Rectal smooth muscle tissue (tissue), 1 donor: ENCODE measurements at regions not wholly inside any gene's neighbourhood (a gene's known extent, or its start where the extent isn't known, plus 50 kb on each side); places are given as distances from the start of the nearest gene placed in this dataset.
A peak's percentile ranks its signal among the peaks of the same experiment; 100 is the strongest.

Experiments used
- H3K27ac ChIP-seq: one replicate; pipeline ENCODE4 v1.7.0; 2013; ENCODE audit warnings: low read depth, low read length, inconsistent platforms
- H3K27me3 ChIP-seq: one replicate; pipeline ENCODE4 v1.7.0; 2013; ENCODE audit warnings: low read length; ENCODE audit not compliant: control insufficient read depth, insufficient read depth
- H3K36me3 ChIP-seq: one replicate; pipeline ENCODE4 v1.7.0; 2013; ENCODE audit warnings: low read length; ENCODE audit not compliant: control insufficient read depth, insufficient read depth
- H3K4me1 ChIP-seq: one replicate; pipeline ENCODE4 v1.7.0; 2013; ENCODE audit warnings: low read length; ENCODE audit not compliant: control insufficient read depth, insufficient read depth
- H3K4me3 ChIP-seq: one replicate; pipeline ENCODE4 v1.7.0; 2013; ENCODE audit warnings: low read length
- H3K9ac ChIP-seq: one replicate; pipeline ENCODE4 v1.7.0; 2013; ENCODE audit warnings: low read length

GRCh38 chr10:30125496-30125895 is 66.1 kb upstream of the JCAD start:
- H3K9ac ChIP-seq = no peak overlapping the region
- no peaks in the 10 kb centered on the region for H3K36me3 ChIP-seq
- H3K4me1 ChIP-seq = no peaks in the 10 kb centered on the region
- no peak overlapping the region for H3K27ac ChIP-seq
- H3K4me3 ChIP-seq = no peak overlapping the region
- no peaks in the 10 kb centered on the region for H3K27me3 ChIP-seq

GRCh38 chr10:30124704-30125103 is 65.3 kb upstream of the JCAD start:
- Histone ChIP-seq H3K4me3 (no peak overlapping the region), H3K27me3 (no peaks in the 10 kb centered on the region), H3K9ac (no peak overlapping the region), H3K27ac (no peak overlapping the region), H3K4me1 (no peaks in the 10 kb centered on the region), H3K36me3 (no peaks in the 10 kb centered on the region)

- peaks cover 1% of the 10 kb centered on the region for H3K4me1 ChIP-seq
- H3K27me3 ChIP-seq = no peaks in the 10 kb centered on the region
- no peak overlapping the region for H3K4me3 ChIP-seq
- no peak overlapping the region for H3K9ac ChIP-seq
- no peaks in the 10 kb centered on the region for H3K36me3 ChIP-seq
- no peak overlapping the region for H3K27ac ChIP-seq
These were observed 62.0 kb upstream of the JCAD start for GRCh38 chr10:30121401-30121800.

GRCh38 chr10:30118590-30118989 is 59.2 kb upstream of the JCAD start:
- H3K36me3 ChIP-seq = no peaks in the 10 kb centered on the region
- no peak overlapping the region for H3K27ac ChIP-seq
- no peak overlapping the region for H3K9ac ChIP-seq
- H3K27me3 ChIP-seq = no peaks in the 10 kb centered on the region
- H3K4me1 ChIP-seq = peaks cover 18% of the 10 kb centered on the region
- no peak overlapping the region for H3K4me3 ChIP-seq

GRCh38 chr10:30117812-30118501 is 58.6 kb upstream of the JCAD start:
- Histone ChIP-seq H3K9ac (no peak overlapping the region), H3K4me3 (no peak overlapping the region), H3K27me3 (no peaks in the 10 kb centered on the region), H3K27ac (no peak overlapping the region), H3K4me1 (peaks cover 18% of the 10 kb centered on the region), H3K36me3 (no peaks in the 10 kb centered on the region)

GRCh38 chr10:30116041-30116491 is 56.7 kb upstream of the JCAD start:
- Histone ChIP-seq H3K9ac (no peak overlapping the region), H3K27me3 (no peaks in the 10 kb centered on the region), H3K4me1 (peaks cover 18% of the 10 kb centered on the region), H3K36me3 (no peaks in the 10 kb centered on the region), H3K27ac (peak overlapping the region; percentile 85), H3K4me3 (peak overlapping the region; percentile 10)

GRCh38 chr10:30115626-30115940 is 56.2 kb upstream of the JCAD start:
- no peak overlapping the region for H3K9ac ChIP-seq
- H3K36me3 ChIP-seq = no peaks in the 10 kb centered on the region
- peak overlapping the region; percentile 10 for H3K4me3 ChIP-seq
- peaks cover 18% of the 10 kb centered on the region for H3K4me1 ChIP-seq
- H3K27me3 ChIP-seq = no peaks in the 10 kb centered on the region
- H3K27ac ChIP-seq = peak overlapping the region; percentile 85

- H3K36me3 ChIP-seq = no peaks in the 10 kb centered on the region
- peak overlapping the region; percentile 85 for H3K27ac ChIP-seq
- H3K4me1 ChIP-seq = peaks cover 18% of the 10 kb centered on the region
- H3K27me3 ChIP-seq = no peaks in the 10 kb centered on the region
- no peak overlapping the region for H3K9ac ChIP-seq
- H3K4me3 ChIP-seq = peak overlapping the region; percentile 22
These were observed 55.7 kb upstream of the JCAD start for GRCh38 chr10:30114881-30115625.

GRCh38 chr10:30114401-30114800 is 55.0 kb upstream of the JCAD start:
- Histone ChIP-seq H3K27ac (no peak overlapping the region), H3K4me3 (no peak overlapping the region), H3K9ac (no peak overlapping the region), H3K4me1 (peaks cover 18% of the 10 kb centered on the region), H3K27me3 (no peaks in the 10 kb centered on the region), H3K36me3 (no peaks in the 10 kb centered on the region)

GRCh38 chr10:30111340-30112022 is 52.1 kb upstream of the JCAD start:
- Histone ChIP-seq H3K36me3 (no peaks in the 10 kb centered on the region), H3K27me3 (no peaks in the 10 kb centered on the region), H3K9ac (no peak overlapping the region), H3K4me3 (no peak overlapping the region), H3K27ac (no peak overlapping the region), H3K4me1 (peaks cover 17% of the 10 kb centered on the region)
